NB4 (cell line): ENCODE measurements at regions not wholly inside any gene's neighbourhood (a gene's known extent, or its start where the extent isn't known, plus 50 kb on each side); places are given as distances from the start of the nearest gene placed in this dataset.

ENCODE experiments used
- CTCF ChIP-seq: IDR thresholded peaks from one replicate; pipeline ENCODE4 v1.5.1; 2012; ENCODE audit warnings: low read depth, low read length
- MAX ChIP-seq: IDR thresholded peaks from 2 replicates; pipeline ENCODE4 v1.6.1; 2011; ENCODE audit warnings: low read depth, low read length
- MYC ChIP-seq: IDR thresholded peaks from 2 replicates; pipeline ENCODE4 v1.6.1; 2011; ENCODE audit warnings: low read depth, low read length
- POLR2A ChIP-seq: IDR thresholded peaks from 2 replicates; pipeline ENCODE4 v1.6.1; 2011; ENCODE audit warnings: mild to moderate bottlenecking; ENCODE audit not compliant: insufficient read length; ENCODE audit errors: extremely low read depth

GRCh38 chr20:16810216-16810615 lies 62.1 kb downstream of the OTOR start:
- TF ChIP-seq POLR2A (no peak), CTCF (no peak), MYC (no peak), MAX (no peak)
